ENCODE measurements at regions not wholly inside any gene's neighbourhood (a gene's known extent, or its start where the extent isn't known, plus 50 kb on each side); places are given as distances from the start of the nearest gene placed in this dataset.
A peak's percentile ranks its signal among the peaks of the same experiment; 100 is the strongest.
"Not testable (repeated sequence)": the region's sequence is repeated elsewhere in the genome, so short reads cannot be mapped to it uniquely, and the experiment has no call there.

- Histone ChIP-seq H3K9ac (no peak overlapping the region), H3K27me3 (no peaks in the 10 kb centered on the region), H3K4me3 (no peak overlapping the region), H4K20me1 (no peaks in the 10 kb centered on the region), H3K4me2 (peak overlapping the region in 9 of 11 experiments; percentile 18 to 72 (median 41); a peak in 16 of 22 replicates), H3K4me1 (peaks cover 0 to 26% (median 18%) of the 10 kb centered on the region in 10 experiments; a peak in 14 of 20 replicates), H3K36me3 (no peaks in the 10 kb centered on the region), H3K9me3 (replicated peaks in 1 of 11) (no peaks in the 10 kb centered on the region), H3K27ac (peak overlapping the region in 1 of 11 experiments; percentile 28; a peak in 1 of 22 replicates)
- TF ChIP-seq Cebpa-rat (IDR thresholded peaks at IDR 0.05), result peak in 2 of 11 experiments; percentile 14 to 83; a peak in 3 of 22 replicates
Observed at GRCh38 chr2:114122930-114123329, 233.0 kb downstream of the ACTR3 start.

DNA sequence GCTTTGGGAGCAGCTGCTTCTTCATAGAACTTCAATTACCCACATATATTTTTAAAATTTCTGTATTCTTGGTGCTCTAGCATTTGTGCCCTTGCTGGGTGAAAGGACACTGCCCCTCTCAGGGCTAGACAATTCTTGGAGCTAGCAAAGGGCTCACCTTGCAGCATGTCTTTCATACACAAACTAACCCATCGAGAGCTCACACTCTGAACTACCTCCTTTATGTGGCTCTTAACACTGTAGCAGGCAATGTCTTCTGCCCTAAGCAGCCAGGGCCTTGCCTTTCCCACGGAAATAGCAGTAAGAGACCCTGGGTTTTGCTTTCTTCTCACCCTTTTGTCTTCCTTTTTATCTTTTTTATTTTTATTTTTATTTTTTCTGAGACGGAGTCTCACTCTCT is 234.0 kb downstream of the ACTR3 start:
- H3K4me3 ChIP-seq, result no peak overlapping the region
- no peak overlapping the region for H3K9ac ChIP-seq
- no peaks in the 10 kb centered on the region for H3K36me3 ChIP-seq
- H3K4me1 ChIP-seq, result peaks cover 0 to 26% (median 18%) of the 10 kb centered on the region in 10 experiments; a peak in 14 of 20 replicates
- H3K27me3 ChIP-seq, result no peaks in the 10 kb centered on the region
- no peaks in the 10 kb centered on the region for H3K9me3 ChIP-seq (replicated peaks in 1 of 11)
- TF ChIP-seq Cebpa-rat (IDR thresholded peaks at IDR 0.05), result no peak
- no peaks in the 10 kb centered on the region for H4K20me1 ChIP-seq
- peak overlapping the region in 1 of 11 experiments; percentile 28; a peak in 1 of 22 replicates for H3K27ac ChIP-seq
- H3K4me2 ChIP-seq, result peak overlapping the region in 6 of 11 experiments; percentile 41 to 72 (median 50); a peak in 10 of 22 replicates

DNA sequence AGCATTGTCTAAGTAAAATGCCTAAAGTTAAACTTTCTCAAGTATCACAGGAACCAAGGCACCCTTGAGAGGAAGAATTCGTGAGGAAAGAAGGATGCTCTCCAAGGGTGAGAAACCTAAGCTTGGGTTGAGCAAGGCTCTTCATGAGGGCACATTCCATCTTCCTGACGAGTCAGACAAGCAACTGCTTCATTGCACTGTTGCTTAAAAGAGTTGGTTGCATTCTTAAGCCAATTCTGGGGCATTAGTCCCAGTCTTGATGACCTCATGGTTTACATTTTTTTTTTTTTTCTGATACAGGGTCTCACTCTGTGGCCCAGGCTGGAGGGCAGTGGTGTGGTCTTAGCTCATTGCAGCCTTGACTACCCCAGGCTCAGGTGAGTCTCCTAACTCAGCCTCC is 237.5 kb downstream of the ACTR3 start:
- no peak overlapping the region for H3K4me3 ChIP-seq
- no peak overlapping the region for H3K27ac ChIP-seq
- H3K4me1 ChIP-seq, result peaks cover 0 to 18% (median 13%) of the 10 kb centered on the region in 10 experiments; a peak in 14 of 20 replicates
- H3K36me3 ChIP-seq, result no peaks in the 10 kb centered on the region
- H3K9ac ChIP-seq, result no peak overlapping the region
- no peak overlapping the region for H3K4me2 ChIP-seq
- H4K20me1 ChIP-seq, result no peaks in the 10 kb centered on the region
- H3K9me3 ChIP-seq (replicated peaks in 1 of 11), result no peaks in the 10 kb centered on the region
- H3K27me3 ChIP-seq, result no peaks in the 10 kb centered on the region
- no peak for TF ChIP-seq Cebpa-rat (IDR thresholded peaks at IDR 0.05)

GRCh38 chr2:114128263-114128662 is 238.4 kb downstream of the ACTR3 start:
- Histone ChIP-seq H3K4me1 (peaks cover 0 to 9% (median 4%) of the 10 kb centered on the region in 10 experiments; a peak in 11 of 20 replicates), H3K36me3 (no peaks in the 10 kb centered on the region), H3K27ac (no peak overlapping the region), H3K4me3 (no peak overlapping the region), H3K9ac (no peak overlapping the region), H3K9me3 (replicated peaks in 1 of 11) (no peaks in the 10 kb centered on the region), H4K20me1 (no peaks in the 10 kb centered on the region), H3K27me3 (no peaks in the 10 kb centered on the region), H3K4me2 (no peak overlapping the region)
- no peak for TF ChIP-seq Cebpa-rat (IDR thresholded peaks at IDR 0.05)

DNA sequence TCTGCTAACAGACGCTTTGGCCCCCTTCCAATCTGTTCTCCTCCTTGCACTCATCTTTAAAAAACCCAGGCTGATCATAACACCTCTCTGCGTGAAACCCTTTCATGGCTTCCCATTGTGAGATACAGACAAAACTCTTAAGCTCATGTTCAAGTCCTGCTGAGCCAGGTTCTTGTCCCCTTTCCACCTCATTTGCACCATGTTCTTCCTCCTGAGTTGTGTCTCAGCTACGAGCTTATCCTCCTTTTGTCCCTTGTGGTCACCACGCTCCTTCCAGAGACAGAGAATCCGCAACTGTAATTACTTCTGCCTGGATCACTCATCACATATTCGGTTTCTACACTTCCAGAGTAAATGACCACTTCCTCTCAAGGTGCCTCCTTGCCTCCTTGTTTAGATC is 238.8 kb downstream of the ACTR3 start:
- Histone ChIP-seq H3K9ac (no peak overlapping the region), H3K9me3 (replicated peaks in 1 of 11) (no peaks in the 10 kb centered on the region), H3K4me2 (no peak overlapping the region), H3K36me3 (no peaks in the 10 kb centered on the region), H3K4me3 (no peak overlapping the region), H4K20me1 (no peaks in the 10 kb centered on the region), H3K27me3 (no peaks in the 10 kb centered on the region), H3K27ac (no peak overlapping the region), H3K4me1 (peaks cover 0 to 4% (median under 1%) of the 10 kb centered on the region in 10 experiments; a peak in 7 of 20 replicates)
- TF ChIP-seq Cebpa-rat (IDR thresholded peaks at IDR 0.05), result no peak

DNA sequence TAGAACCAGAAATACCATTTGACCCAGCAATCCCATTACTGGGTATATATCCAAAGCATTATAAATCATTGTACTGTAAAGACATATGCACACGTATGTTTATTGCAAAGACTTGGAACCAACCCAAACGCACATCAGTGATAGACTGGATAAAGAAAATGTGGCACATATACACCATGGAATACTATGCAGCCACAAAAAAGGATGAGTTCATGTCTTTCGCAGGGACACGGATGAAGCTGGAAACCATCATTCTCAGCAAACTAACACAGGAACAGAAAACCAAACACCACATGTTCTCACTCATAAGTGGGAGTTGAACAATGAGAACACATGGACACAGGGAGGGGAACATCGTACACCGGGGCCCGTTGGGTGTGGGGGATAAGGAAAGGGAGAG is 242.2 kb downstream of the ACTR3 start:
- not testable (repeated sequence) for H3K4me2 ChIP-seq; H3K27ac ChIP-seq; H3K27me3 ChIP-seq; H3K4me3 ChIP-seq; H3K9ac ChIP-seq; H4K20me1 ChIP-seq; H3K4me1 ChIP-seq; H3K36me3 ChIP-seq; H3K9me3 ChIP-seq (replicated peaks in 1 of 11)

GRCh38 chr2:114134146-114134545 is 244.3 kb downstream of the ACTR3 start:
- Histone ChIP-seq H3K4me3 (no peak overlapping the region), H4K20me1 (no peaks in the 10 kb centered on the region), H3K9me3 (replicated peaks in 1 of 11) (no peaks in the 10 kb centered on the region), H3K4me2 (no peak overlapping the region), H3K9ac (no peak overlapping the region), H3K4me1 (no peaks in the 10 kb centered on the region), H3K27ac (no peak overlapping the region), H3K36me3 (no peaks in the 10 kb centered on the region), H3K27me3 (no peaks in the 10 kb centered on the region)
- no peak for TF ChIP-seq Cebpa-rat (IDR thresholded peaks at IDR 0.05)

DNA sequence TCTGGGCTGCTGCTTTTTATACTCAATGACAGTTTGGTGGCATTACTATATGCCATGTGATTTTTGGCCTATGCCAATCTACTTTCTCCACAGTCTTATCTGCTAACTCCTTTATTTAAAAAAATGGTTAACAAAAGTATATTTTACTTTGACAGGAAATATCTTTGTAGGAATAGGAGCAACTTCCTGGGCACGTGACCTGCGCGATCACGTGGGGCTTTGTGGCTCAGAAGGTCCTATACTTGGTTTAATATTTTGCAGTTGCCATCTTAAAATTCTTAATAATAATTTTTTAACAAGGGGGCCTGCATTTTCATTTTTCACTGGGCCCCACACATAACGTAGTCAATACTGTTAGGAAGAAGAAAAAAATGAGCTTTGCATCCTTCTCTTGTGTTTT is 249.7 kb downstream of the ACTR3 start:
- no peak for TF ChIP-seq Cebpa-rat (IDR thresholded peaks at IDR 0.05)
- H3K4me2 ChIP-seq, result no peak overlapping the region
- no peak overlapping the region for H3K9ac ChIP-seq
- no peak overlapping the region for H3K27ac ChIP-seq
- H3K9me3 ChIP-seq (replicated peaks in 1 of 11), result peaks cover 0 to 4% (median 0%) of the 10 kb centered on the region in 11 experiments; a peak in 2 of 22 replicates
- no peaks in the 10 kb centered on the region for H3K27me3 ChIP-seq
- no peaks in the 10 kb centered on the region for H3K4me1 ChIP-seq
- no peaks in the 10 kb centered on the region for H3K36me3 ChIP-seq
- no peak overlapping the region for H3K4me3 ChIP-seq
- H4K20me1 ChIP-seq, result no peaks in the 10 kb centered on the region

- no peak overlapping the region for H3K9ac ChIP-seq
- H3K27ac ChIP-seq, result no peak overlapping the region
- no peaks in the 10 kb centered on the region for H3K4me1 ChIP-seq
- H3K27me3 ChIP-seq, result no peaks in the 10 kb centered on the region
- no peaks in the 10 kb centered on the region for H3K9me3 ChIP-seq (replicated peaks in 1 of 11)
- H4K20me1 ChIP-seq, result no peaks in the 10 kb centered on the region
- no peak overlapping the region for H3K4me2 ChIP-seq
- no peaks in the 10 kb centered on the region for H3K36me3 ChIP-seq
- no peak overlapping the region for H3K4me3 ChIP-seq
- no peak for TF ChIP-seq Cebpa-rat (IDR thresholded peaks at IDR 0.05)
Observed at GRCh38 chr2:114156366-114157056, 266.6 kb downstream of the ACTR3 start.

GRCh38 chr2:114157057-114157385 is 267.1 kb downstream of the ACTR3 start:
- Histone ChIP-seq H3K9me3 (replicated peaks in 1 of 11) (no peaks in the 10 kb centered on the region), H3K27me3 (no peaks in the 10 kb centered on the region), H3K4me3 (no peak overlapping the region), H3K27ac (no peak overlapping the region), H3K9ac (no peak overlapping the region), H3K4me2 (no peak overlapping the region), H3K36me3 (no peaks in the 10 kb centered on the region), H4K20me1 (no peaks in the 10 kb centered on the region), H3K4me1 (no peaks in the 10 kb centered on the region)
- no peak for TF ChIP-seq Cebpa-rat (IDR thresholded peaks at IDR 0.05)

Measured in BLaER1 treated with 17β-estradiol and CSF1 and Interleukin-3, amounts not matched to agents 10 nM and 100 nM (cell line).